T-helper 22 cell (primary cell): ENCODE measurements at regions not wholly inside any gene's neighbourhood (a gene's known extent, or its start where the extent isn't known, plus 50 kb on each side); places are given as distances from the start of the nearest gene placed in this dataset.

ENCODE experiments used
- DNase-seq: peaks from one replicate; pipeline ENCODE4 v3.0.0-alpha.2; 2020; ENCODE audit warnings: low read depth

- no peak for DNase-seq
Observed at GRCh38 chr4:19883841-19884240, 367.9 kb upstream of the SLIT2 start.

DNA sequence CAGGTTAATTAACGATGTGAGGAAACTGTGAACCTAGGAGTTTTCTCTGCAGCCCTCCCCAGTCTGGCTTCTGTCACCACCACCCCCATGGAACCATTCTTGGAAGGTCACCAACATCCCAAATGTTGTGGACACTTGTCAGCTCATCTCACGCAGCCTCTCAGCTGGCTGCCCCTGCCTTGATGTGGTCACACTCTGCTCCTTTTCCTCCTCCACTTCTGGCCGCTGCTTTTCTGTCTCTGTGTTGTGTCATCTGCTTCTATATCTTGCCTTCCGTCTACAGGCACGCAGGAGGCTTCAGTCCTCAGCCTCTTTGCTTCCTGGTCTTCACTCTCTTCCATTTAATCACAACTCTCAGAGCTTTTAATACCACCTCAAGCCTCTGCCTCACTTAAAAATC is 371.5 kb upstream of the SLIT2 start:
- DNase-seq, result no peak

- no peak for DNase-seq
Observed at GRCh38 chr4:19879330-19879729, 372.4 kb upstream of the SLIT2 start.

DNA sequence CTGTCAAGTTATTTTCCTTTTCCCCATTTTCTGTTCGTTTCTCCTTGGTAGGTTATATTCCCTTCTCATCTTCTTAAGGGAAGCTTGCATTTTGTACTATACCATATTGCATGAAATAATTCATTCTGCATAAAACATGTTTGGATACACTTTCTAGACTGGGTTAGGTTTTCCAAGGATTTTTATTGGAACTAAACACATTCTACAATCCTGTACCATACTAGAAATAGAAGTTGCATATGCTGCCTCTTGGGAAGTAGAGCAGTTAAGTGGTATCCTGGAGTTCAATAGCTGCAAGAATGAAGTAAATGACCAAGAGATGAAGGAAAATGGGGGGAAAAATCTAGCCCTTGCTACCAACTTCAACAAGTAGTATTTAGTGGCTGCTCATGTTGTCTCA is 393.7 kb upstream of the SLIT2 start:
- no peak for DNase-seq

GRCh38 chr4:19857380-19857779 is 394.3 kb upstream of the SLIT2 start:
- no peak for DNase-seq

DNA sequence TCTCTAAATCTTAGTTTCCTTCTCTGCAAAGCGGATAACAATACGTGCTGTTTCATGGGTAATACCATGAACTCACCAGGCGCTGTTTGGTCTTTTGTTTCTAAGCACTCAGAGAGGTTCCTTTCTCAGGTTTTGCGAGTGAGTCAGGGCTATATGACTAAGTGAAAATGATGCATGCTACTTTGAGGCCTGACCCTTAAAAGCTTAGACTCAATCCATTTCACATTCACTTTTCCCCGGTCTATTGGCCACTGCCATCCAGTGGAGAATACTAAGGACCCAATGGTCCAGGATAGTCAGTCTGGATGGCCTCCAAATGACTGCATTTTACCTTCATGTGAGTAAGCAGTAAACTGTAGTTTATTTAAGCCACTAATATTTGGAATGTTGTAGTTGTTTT is 400.8 kb upstream of the SLIT2 start:
- DNase-seq, result no peak

DNA sequence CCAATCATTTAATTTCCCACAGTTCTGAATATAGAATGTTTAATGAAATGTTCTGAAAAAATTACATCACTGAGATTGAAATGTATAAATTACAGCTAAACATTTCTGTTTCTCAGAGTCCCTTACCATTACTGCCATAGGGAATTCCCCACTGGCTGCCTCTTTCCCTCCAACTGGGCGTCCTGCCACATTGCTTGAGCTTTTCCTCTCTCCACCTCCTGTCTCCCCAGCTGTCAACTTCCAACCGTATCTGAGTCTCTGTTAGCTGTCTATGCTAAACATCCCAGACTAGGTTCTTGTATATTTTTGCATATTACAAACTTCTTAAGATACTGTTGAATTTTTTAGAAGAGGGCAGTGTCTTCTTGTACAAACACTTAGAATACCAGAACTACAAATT is 407.3 kb upstream of the SLIT2 start:
- no peak for DNase-seq

DNA sequence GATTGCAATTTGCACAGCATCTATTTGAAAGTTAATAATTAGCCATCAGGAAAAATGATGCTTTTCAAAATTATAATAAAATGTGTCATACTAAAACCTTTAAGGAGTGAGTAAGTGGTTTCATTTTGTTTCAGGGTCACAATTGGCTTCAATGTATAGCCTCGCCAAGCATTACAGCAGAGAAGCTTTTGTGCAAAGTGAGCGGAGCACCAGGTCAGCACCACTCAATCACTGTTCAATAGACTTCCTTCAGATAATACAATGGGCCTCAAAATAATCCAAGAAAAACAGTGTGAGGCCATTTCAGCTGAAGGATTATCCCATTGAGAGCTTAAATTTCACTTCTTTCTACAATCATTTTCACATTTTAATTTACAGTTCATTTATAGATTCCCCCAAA is 409.2 kb upstream of the SLIT2 start:
- no peak for DNase-seq

DNA sequence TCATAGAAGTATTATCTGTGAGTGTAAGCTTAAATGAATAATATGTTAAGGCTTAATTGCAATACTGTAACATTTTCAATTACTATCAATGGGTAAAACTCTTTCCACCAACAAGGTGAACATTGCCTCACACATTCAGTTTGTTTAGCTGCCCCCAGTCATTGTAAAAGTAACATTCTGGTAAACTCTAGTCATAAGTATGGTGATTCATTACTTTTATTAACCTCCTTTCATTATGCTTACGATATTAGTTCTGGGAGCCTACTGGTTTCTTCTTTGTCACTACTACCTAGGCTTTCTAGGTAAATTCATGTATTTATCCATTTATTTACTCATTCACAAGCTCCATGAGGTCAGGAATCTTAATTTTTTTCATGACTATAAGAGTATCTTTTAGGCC is 412.8 kb upstream of the SLIT2 start:
- DNase-seq, result no peak

GRCh38 chr4:19835429-19835828 is 416.3 kb upstream of the SLIT2 start:
- DNase-seq, result no peak

DNA sequence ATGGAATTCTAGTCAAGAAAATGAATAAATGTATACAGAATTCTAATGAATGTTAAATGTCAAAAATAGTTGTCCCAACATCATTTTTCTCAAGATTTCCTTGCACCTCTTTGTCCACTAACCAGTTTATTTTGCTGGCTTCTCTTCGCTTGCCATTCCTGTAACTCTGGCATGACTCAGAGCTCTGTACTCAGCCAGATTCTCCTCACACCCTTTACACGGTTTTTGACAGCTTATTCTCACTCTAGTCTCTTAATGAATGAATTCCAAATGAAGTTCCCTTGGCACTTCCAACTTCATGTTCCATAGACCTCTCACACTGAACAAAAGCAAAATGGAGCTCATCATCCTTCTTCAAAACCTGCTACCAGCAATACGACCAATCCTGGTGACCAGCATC is 419.3 kb upstream of the SLIT2 start:
- no peak for DNase-seq

DNA sequence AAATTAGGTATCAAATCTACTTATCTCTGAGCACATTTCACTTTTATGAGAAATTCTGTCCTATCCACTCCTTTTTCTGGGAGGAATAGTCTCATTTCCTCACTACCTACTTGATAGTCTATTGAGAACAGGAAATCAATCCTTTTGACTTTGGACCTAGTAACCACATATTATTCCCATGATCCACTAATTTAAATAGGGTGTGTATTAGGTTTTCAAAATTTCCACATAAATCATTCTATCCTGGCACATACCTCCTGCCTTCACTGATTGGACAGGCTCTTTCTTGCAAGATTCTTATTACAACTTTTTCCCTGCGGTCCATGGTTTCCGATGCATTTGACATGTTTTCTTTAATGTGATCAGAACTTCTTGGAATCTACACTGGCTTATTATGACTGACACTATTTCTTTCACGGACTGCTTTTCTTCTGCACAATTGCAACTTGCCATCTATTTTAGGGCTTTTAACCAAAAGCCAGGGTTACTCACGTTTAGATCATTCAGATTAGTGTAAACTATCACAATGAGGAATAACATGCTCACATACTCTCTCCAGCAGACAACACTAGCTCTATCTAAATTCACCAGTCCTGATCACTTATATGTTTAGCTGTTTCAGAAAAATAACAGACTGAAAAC is 419.9 kb upstream of the SLIT2 start:
- no peak for DNase-seq

- no peak for DNase-seq
Observed at GRCh38 chr4:19829101-19829500, 422.6 kb upstream of the SLIT2 start.

DNA sequence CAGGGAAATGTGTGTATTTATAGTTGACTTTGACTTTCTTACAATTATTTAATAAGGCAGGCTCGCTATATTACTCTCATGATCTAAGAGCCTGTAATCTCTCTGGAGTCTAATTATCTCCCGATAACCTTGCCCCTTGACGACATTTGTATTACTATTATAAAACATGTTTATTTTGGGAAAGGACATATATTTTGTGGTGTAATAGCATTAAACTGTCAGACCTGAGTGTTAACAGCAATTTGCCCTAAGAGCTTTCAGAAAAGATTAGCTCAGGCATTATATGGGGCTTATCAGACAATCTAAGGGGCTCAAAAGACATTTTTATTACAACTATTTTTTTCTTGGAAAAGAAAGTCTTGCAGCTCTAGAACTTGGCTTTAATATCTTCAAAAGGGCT is 427.9 kb upstream of the SLIT2 start:
- no peak for DNase-seq

DNA sequence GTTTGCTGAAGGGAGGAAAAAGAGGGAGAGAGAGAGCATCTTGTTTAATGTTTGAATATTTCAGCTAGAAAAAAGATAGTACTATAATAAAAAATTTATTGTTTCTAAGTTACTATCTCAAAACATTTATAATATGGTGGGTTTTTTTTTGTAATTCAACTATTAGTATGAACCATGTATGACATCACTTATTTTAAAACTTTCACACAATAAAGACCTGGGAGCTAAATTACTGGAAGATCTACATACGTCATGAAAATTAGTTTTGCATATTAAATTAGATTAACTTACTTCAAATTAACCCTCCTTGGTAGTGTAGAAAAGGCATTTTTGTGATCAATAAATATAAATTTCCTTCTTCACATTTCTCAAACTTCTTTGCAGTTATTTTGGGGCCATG is 432.0 kb upstream of the SLIT2 start:
- DNase-seq, result no peak

DNA sequence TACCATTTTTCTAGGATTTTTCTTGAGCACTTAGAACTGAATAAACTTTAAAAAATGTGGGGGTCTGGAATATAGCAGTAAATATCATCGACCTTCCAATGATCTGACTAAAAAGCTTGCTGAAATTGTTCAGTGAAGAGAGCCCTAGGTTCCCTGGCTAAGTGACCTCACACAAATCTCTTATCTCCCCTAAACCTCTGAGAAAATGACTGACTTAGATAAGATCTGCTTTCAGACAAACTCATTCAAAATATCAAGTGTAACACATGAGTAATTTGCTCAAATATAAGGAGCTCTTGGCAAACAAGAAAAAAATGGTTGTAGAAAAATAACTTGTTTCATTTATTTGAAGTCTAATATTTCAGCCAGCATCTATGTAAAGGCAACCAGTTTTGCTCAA is 441.7 kb upstream of the SLIT2 start:
- DNase-seq, result no peak

DNA sequence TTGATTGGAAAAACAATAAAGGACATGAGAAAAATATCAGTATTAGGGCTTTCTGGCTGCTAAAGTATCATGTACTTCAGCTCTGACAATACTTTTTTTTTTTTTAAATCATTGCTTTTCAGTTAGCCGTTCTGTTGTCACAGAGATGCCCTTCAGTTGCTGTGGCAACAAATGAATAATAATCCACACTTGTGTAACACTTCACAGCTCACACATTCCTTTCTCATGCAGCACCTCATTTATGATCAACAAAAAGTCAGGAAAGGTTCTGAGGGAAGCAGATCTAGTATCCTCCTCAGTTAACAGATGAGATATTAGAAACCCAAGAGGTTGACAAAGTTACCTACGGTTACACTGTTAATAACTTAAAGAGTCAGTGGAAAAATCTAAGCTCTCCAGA is 444.2 kb upstream of the SLIT2 start:
- DNase-seq, result no peak

DNA sequence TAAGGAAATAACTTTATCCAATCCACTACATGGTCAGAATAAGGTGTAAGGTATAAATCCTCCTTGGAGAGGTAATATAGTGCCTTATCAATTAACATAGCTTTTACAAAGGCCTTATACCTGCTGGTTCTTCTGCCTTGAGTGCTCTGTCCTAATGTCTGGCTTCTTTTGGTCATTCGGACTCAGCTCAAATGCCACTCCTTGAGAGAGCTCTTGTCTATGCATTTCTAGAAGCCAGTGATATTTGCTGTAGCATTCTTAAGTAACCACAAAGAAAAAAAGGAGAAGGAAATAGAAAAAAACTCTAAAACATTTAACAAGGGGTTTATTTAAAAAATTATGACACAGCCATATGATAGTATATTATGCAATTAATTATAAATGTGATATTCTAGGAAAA is 444.8 kb upstream of the SLIT2 start:
- no peak for DNase-seq

DNA sequence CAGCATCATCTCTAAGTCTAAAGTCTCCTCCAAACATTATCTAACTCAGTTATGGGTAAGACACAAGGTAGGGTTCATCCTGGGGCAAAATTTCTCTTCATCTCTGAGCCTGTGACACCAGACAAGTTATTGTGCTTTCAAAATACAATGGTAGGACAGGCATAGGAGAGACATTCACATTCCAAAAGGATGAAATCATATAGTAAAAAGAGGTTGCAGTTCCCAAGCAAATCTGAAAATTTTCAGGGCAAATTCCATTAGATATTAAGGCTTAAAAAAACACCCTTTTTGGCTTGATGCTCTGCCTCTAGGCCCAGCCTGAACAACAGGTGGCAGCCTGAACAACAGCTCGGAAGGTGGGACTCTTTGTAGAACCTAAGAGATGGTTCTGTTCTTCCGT is 448.3 kb upstream of the SLIT2 start:
- DNase-seq, result no peak

DNA sequence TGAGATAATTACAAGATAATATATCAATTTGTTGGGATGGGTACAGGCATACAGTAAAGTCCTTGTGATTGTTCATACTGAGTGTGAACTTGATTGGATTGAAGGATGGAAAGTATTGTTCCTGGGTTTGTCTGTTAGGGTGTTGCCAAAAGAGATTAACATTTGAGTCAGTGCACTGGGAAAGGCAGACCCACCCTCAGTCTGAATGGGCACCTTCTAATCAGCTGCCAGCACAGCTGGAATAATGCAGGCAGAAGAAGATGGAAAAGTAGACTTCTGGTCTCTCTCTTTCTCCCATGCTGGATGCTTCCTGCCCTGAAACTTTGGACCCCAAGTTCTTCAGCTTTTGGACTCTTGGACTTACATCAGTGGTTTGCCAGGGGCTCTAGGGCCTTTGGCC is 457.9 kb upstream of the SLIT2 start:
- no peak for DNase-seq

DNA sequence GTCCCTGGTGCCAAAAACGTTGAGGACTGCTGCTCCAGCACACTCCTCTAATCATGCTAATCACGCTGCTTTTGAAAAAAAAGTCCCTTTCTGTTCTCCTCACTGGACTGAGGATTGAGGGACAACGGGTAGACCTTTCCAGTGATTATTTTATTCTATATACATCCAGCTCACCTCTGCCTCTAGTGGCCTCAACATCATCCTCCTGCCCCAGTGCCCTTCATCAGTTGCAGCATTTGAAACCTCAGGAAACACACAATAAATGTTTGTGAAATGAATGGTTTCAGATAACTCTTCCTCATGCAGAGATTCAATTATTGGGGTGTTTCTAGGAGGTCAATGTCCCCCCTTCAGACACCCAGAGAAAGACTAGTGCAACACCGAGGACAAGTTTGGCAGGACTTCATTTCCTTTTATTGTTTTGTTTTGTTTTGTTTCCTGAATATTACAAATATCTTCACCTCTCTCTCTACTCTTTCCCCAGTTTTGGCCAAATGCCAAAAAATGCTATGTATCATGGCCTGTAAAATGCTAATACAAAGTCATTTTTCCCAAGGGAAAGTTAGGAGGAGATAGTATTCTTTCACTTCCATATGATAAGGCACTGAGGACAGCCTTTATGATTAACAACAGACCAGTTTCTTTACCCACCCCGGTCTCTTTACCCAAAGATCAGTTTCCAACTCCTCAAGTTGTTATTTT is 460.1 kb upstream of the SLIT2 start:
- no peak for DNase-seq

- no peak for DNase-seq
Observed at GRCh38 chr4:19786616-19787015, 465.1 kb upstream of the SLIT2 start.

- no peak for DNase-seq
Observed at GRCh38 chr4:19783667-19784223, 468.0 kb upstream of the SLIT2 start.

DNA sequence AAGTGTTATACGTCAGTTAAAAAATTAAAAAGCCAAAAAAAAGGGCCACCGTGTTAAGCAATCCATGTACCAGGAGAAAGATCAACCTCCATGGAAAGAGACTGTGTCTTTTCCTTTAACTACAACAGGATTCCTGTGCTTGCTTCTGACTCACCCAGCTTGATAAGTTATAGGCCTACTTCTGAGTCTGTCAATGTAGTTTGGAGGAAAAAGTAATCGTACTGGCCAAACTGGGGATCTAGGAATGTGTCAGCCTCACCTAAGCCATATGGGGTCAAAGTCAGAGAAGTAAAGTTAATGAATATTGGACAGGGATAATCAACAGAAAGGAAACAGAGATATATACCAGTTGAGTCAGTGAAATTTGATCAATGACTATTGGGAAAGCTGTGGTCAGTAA is 470.8 kb upstream of the SLIT2 start:
- DNase-seq, result no peak
